ENCODE measurements at regions not wholly inside any gene's neighbourhood (a gene's known extent, or its start where the extent isn't known, plus 50 kb on each side); places are given as distances from the start of the nearest gene placed in this dataset.

GRCh38 chr3:176431991-176432390 is 765.3 kb downstream of the TBL1XR1 start:
- Histone ChIP-seq H3K4me1 (no peaks in the 10 kb centered on the region), H3K27me3 (no peaks in the 10 kb centered on the region), H3K27ac (no peak overlapping the region), H3K9me3 (no peaks in the 10 kb centered on the region), H3K4me3 (no peak overlapping the region), H3K36me3 (no peaks in the 10 kb centered on the region)
- ATAC-seq (no peak), DNase-seq (no peak)
- 80% methylated on average over 6 of the region's 6 CpGs for WGBS, 2 donors
- intact Hi-C loops (cut with DNase I), result no loop called here
- TF ChIP-seq CTCF (IDR thresholded peaks at IDR 0.05), result no peak

- no peak for TF ChIP-seq CTCF (IDR thresholded peaks at IDR 0.05)
- H3K36me3 ChIP-seq, result no peaks in the 10 kb centered on the region
Measured at GRCh38 chr3:176431038-176431418, 766.3 kb downstream of the TBL1XR1 start.

GRCh38 chr3:176430244-176431037 is 766.8 kb downstream of the TBL1XR1 start:
- 53 to 54% methylated on average over 2 of the region's 2 CpGs for WGBS, 2 donors
- intact Hi-C loops (cut with DNase I), result no loop called here
- TF ChIP-seq CTCF (IDR thresholded peaks at IDR 0.05), result peak in 8 of 9 donors; percentile 28 to 63 (median 52)
- Histone ChIP-seq H3K4me1 (no peaks in the 10 kb centered on the region), H3K27ac (no peak overlapping the region), H3K9me3 (no peaks in the 10 kb centered on the region), H3K27me3 (no peaks in the 10 kb centered on the region), H3K4me3 (no peak overlapping the region), H3K36me3 (no peaks in the 10 kb centered on the region)
- ATAC-seq (no peak), DNase-seq (peak in 1 of 2 donors; percentile 5)

More at GRCh38 chr3:176431038-176431418, 766.3 kb downstream of the TBL1XR1 start:
- WGBS, 2 donors, result 44 to 45% methylated on average over 5 of the region's 5 CpGs
- DNase-seq, result no peak
- no peaks in the 10 kb centered on the region for H3K9me3 ChIP-seq
- ATAC-seq, result no peak
- intact Hi-C loops (cut with DNase I), result no loop called here
- no peaks in the 10 kb centered on the region for H3K4me1 ChIP-seq
- H3K27me3 ChIP-seq, result no peaks in the 10 kb centered on the region
- no peak overlapping the region for H3K4me3 ChIP-seq
- H3K27ac ChIP-seq, result no peak overlapping the region

- intact Hi-C loops (cut with DNase I), result no loop called here
- WGBS, 2 donors, result 60 to 67% methylated on average over 4 of the region's 4 CpGs
- Histone ChIP-seq H3K4me3 (no peak overlapping the region), H3K27me3 (no peaks in the 10 kb centered on the region), H3K4me1 (no peaks in the 10 kb centered on the region), H3K9me3 (no peaks in the 10 kb centered on the region), H3K36me3 (no peaks in the 10 kb centered on the region), H3K27ac (no peak overlapping the region)
- DNase-seq (no peak), ATAC-seq (no peak)
- TF ChIP-seq CTCF (IDR thresholded peaks at IDR 0.05), result no peak
Measured at GRCh38 chr3:176428552-176428951, 768.7 kb downstream of the TBL1XR1 start.

All from heart right ventricle (tissue), 16 donors.